Hepatic stellate cell (primary cell): ENCODE measurements at regions not wholly inside any gene's neighbourhood (a gene's known extent, or its start where the extent isn't known, plus 50 kb on each side); places are given as distances from the start of the nearest gene placed in this dataset.
A peak's percentile ranks its signal among the peaks of the same experiment; 100 is the strongest.

Source experiments
- DNase-seq: peaks from one replicate; pipeline ENCODE4 v3.0.0; 2011; ENCODE audit warnings: low spot score

DNA sequence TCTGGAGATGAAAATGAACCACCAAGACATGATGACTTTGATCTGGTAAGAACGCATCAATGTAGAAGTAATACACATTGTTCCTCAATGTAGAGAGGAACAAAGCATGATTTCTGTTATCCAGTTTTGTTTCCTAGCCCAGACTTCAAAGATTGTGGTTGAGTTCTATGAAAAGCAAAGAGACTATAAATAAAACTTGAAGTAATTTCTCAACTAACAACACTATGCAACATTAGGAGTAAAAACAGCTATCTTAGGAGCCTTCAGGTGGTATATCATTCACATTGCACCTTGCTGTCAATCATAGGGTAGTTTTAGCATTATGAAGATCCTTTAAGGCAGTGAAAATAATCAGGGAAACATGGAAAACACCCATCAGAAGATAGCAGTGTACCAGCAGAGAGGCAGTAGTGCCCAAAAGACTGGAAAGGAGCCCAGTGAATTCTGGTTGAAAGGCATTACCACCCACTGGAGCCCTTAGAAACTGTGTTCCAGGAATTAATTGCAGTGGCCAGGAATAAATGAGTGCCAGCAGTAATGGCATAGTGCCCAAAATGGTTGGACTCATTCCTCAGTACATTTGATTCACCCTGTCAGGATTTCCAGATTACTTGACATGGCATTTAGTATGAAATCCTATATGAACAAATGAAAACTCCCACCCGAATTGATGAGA is 300.7 kb upstream of the CXXC4 start:
- DNase-seq, result no peak

- DNase-seq, result no peak
These were observed 317.0 kb upstream of the CXXC4 start for GRCh38 chr4:104811727-104812126.

DNA sequence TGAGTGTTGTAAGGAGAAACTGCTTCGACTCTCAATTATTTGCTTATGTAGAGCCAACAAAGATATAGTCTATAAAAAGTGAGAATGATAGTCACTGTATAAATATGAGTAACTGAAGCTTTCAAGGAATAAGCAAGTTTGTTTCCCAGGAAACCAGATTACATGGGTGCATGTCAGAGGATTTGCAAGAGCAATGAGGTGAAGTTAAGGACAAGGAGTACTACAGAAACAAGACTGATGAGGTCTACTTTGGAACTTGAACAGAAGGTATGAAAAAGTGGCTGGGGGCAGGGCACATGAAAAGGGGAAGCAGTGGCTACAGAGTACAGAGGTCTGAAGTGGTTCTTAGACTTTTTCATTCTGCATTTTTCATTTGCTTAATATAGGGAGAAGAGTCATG is 321.0 kb upstream of the CXXC4 start:
- DNase-seq, result no peak

GRCh38 chr4:104818579-104818978 is 323.9 kb upstream of the CXXC4 start:
- no peak for DNase-seq

- no peak for DNase-seq
These were observed 320.5 kb upstream of the TET2 start for GRCh38 chr4:104826171-104826570.

DNA sequence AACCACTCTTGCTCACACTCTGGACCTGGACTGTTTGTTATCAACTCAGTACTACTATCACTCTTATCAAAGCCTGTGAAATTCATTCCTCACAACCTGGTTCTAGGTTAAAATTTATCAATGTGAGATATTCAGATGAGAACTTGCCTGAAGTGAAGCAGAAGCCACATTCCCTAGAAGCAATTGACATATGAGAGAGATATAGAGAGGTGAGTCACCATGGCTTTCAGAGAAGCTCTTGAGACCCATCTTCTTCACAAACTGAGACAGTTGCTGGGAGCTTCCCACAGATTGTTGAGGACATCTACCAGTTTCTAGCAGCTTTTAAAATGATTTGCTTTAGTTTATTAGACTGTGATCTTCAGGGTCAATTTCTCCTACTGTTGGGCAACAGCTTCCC is 316.9 kb upstream of the TET2 start:
- no peak for DNase-seq

GRCh38 chr4:104848597-104849225 is 298.0 kb upstream of the TET2 start:
- DNase-seq, result no peak

DNA sequence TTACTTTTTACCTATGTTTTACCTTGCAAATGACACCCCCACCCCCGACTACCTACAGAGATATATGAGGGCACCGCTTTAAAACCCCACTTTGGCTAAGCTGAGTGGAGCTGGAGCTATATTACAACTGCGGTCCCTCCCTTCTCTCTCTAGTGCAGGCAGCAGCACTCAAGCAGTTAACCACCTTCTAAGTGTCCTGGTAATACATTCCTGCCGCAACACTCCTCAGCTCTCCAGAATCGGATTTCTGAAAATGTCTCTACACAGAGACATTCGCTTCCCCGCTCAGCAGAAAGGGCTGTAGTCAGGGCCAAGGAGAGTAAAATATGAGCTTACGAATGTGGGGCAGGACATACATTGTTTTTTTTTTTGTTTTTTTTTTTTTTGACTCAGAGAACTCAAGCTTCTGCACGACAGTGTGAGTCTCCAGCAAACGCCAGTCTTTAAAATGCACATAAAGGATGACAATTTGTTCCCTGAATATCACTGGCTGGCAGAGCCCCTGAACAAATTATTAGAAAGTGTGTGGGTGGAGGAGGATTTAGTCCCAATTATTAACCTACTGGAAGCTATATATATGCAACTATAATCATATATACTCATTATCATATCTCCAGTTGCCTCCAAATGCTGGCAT is 287.0 kb upstream of the TET2 start:
- no peak for DNase-seq

- DNase-seq, result peak; percentile 34
These were observed 286.2 kb upstream of the TET2 start for GRCh38 chr4:104860238-104861123.

DNA sequence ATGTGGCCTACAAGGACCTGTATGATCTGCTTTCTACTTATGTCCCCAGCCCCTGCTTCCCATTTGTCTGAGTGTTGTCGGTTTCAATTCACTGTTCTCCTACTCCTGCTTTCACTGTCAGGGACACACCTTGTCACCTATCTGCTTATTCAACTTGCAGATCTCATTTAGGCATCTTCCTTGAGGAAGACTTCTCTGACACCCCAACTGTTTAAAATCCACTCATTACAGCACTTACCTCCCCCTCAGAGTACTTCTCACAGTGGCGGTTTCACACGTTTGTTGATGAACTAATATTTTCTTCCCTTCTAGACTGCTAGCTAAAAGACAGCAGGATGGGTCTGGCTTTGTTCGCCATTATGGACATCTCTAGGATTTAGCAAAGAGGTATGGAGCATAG is 279.9 kb upstream of the TET2 start:
- no peak for DNase-seq

DNA sequence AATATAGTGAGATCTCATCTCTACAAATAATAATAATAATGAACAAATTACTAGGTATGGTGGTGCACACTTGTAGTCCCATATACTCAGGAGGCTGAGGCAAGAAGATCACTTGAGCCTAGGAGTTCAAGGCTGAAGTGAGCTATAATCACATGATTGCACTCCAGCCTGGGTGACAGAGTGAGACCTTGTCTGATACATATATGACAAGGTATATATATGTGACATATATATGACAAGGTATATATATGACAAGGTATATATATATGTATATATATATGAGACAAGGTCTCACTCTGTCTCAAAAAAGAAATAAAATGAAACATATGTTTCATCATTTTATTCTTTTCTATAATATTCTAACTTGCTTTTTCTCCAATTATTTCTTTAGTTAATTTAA is 278.1 kb upstream of the TET2 start:
- no peak for DNase-seq

GRCh38 chr4:104868958-104869357 is 277.7 kb upstream of the TET2 start:
- DNase-seq, result no peak

- DNase-seq, result no peak
These were observed 276.8 kb upstream of the TET2 start for GRCh38 chr4:104869831-104870230.

GRCh38 chr4:104870495-104871233 is 276.0 kb upstream of the TET2 start:
- no peak for DNase-seq

GRCh38 chr4:104878936-104879335 is 267.7 kb upstream of the TET2 start:
- DNase-seq, result no peak

- DNase-seq, result no peak
These were observed 267.3 kb upstream of the TET2 start for GRCh38 chr4:104879367-104879766.

DNA sequence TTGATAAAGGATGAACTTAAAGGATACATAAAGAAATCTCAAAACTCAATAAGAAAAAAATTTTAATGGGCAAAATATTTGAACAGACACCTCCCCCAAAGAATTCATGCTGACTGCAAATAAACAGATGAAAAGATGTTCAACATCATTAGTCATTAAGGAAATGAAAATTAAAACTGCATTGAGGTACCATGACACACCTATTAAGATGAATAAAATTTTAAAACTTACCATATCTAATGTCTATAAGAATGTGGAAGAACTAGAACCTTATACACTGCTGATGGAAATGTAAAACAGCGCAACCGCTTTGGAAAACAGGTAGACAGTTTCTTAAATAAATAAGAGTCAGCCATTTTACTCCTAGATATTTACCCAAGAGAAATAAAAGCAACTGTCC is 266.8 kb upstream of the TET2 start:
- no peak for DNase-seq

GRCh38 chr4:104881136-104881886 is 265.4 kb upstream of the TET2 start:
- no peak for DNase-seq

GRCh38 chr4:104890598-104891275 is 255.9 kb upstream of the TET2 start:
- no peak for DNase-seq
